HCT116 (cell line): ENCODE measurements at regions not wholly inside any gene's neighbourhood (a gene's known extent, or its start where the extent isn't known, plus 50 kb on each side); places are given as distances from the start of the nearest gene placed in this dataset.

Source experiments
- EZH2 ChIP-seq: fragments of 200-600 bp; sonication (generic); IDR thresholded peaks from 2 replicates; pipeline ENCODE4 v1.6.1; 2017; ENCODE audit warnings: antibody characterized with exemption, mixed run types
- EZH2phosphoT487 ChIP-seq: fragments of 200-600 bp; IDR thresholded peaks from 2 replicates; pipeline ENCODE4 v1.6.1; 2018; ENCODE audit warnings: antibody characterized with exemption, borderline replicate concordance
- FOSL1 ChIP-seq: IDR thresholded peaks from 2 replicates; pipeline ENCODE4 v1.6.1; 2012; ENCODE audit warnings: low read depth
- POLR2A ChIP-seq: IDR thresholded peaks from 2 replicates; pipeline ENCODE4 v1.7.0; 2011; ENCODE audit warnings: borderline replicate concordance; ENCODE audit not compliant: insufficient read depth, insufficient read length; ENCODE audit errors: extremely low read depth
- RAD21 ChIP-seq: IDR thresholded peaks from 2 replicates; pipeline ENCODE4 v1.6.1; 2012; ENCODE audit warnings: low read depth, mild to moderate bottlenecking
- TF ChIP-seq, protein P1 (sequence below): IDR thresholded peaks from 2 replicates; pipeline ENCODE4 v1.6.1; 2012; ENCODE audit warnings: low read depth

DNA sequence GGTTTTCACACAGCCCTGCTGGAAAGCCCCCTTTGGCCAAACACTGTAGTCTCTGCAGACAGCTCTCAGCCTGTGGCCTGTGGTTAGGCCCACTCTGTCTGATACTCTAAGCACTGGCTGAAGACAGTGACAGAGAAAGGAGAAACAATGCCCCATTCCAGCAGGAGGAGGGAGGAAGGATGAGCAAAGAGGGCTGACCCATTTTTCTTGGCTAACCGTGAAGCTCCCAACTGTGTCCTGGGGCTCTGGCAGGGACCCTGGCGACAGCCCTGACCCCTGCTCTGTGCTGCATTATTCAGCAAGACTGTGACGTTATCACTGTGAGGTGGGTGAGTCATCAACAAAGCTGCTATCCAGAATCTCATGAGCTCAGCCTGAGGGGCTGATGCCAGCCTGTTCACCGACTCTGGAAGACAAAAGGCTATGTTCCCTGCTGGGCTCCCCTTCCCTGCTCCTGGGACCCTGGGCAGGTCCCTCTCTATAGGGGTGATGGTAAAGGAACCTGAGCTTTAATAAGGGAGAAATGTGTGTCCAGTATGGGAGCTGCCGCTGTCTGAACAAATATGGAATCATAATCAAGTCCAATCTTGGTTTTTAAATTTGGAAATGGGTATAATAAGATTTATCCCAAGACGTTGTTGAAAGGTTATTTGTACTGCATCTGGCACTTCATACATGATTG, 107.0 kb downstream of the RHOU start:
- TF ChIP-seq EZH2 (no peak), RAD21 (no peak), POLR2A (no peak), FOSL1 (peak; percentile 74), EZH2phosphoT487 (no peak)
- TF ChIP-seq, protein P1, sequence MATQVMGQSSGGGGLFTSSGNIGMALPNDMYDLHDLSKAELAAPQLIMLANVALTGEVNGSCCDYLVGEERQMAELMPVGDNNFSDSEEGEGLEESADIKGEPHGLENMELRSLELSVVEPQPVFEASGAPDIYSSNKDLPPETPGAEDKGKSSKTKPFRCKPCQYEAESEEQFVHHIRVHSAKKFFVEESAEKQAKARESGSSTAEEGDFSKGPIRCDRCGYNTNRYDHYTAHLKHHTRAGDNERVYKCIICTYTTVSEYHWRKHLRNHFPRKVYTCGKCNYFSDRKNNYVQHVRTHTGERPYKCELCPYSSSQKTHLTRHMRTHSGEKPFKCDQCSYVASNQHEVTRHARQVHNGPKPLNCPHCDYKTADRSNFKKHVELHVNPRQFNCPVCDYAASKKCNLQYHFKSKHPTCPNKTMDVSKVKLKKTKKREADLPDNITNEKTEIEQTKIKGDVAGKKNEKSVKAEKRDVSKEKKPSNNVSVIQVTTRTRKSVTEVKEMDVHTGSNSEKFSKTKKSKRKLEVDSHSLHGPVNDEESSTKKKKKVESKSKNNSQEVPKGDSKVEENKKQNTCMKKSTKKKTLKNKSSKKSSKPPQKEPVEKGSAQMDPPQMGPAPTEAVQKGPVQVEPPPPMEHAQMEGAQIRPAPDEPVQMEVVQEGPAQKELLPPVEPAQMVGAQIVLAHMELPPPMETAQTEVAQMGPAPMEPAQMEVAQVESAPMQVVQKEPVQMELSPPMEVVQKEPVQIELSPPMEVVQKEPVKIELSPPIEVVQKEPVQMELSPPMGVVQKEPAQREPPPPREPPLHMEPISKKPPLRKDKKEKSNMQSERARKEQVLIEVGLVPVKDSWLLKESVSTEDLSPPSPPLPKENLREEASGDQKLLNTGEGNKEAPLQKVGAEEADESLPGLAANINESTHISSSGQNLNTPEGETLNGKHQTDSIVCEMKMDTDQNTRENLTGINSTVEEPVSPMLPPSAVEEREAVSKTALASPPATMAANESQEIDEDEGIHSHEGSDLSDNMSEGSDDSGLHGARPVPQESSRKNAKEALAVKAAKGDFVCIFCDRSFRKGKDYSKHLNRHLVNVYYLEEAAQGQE = no peak
